PC-9 (cell line): ENCODE measurements at regions not wholly inside any gene's neighbourhood (a gene's known extent, or its start where the extent isn't known, plus 50 kb on each side); places are given as distances from the start of the nearest gene placed in this dataset.
"Not testable (repeated sequence)": the region's sequence is repeated elsewhere in the genome, so short reads cannot be mapped to it uniquely, and the experiment has no call there.

Experiments used
- BruUV-seq: library from RNA; stranded (reverse); fragments of 400-500 nt; replicated peaks from 2 replicates; lab custom pipeline; 2021; lab: Mats Ljungman, UMichigan
- CTCF ChIA-PET: fragments of 300-600 bp; sonication (Branson Sonifier 250); formaldehyde crosslinking; loops from one replicate; lab custom pipeline; 2022; ENCODE audit warnings: antibody characterized with exemption; lab: Charles Lee
- POLR2A ChIA-PET: fragments of 300-600 bp; sonication (Branson Sonifier 250); formaldehyde crosslinking; loops from one replicate; lab custom pipeline; 2022; ENCODE audit warnings: antibody characterized with exemption; ENCODE audit not compliant: unreplicated experiment; lab: Charles Lee
- DNase-seq, 2 experiments: peaks; one replicate each; pipeline versions ENCODE4 v3.0.0 to v3.0.0-alpha.2; 2015 to 2022; ENCODE audit warnings: mixed read lengths in 1 of 2
- H2AFZ ChIP-seq: fragments of 200-600 bp; sonication (generic); 2 replicates; pipeline ENCODE4 v1.8.1; 2017; ENCODE audit warnings: antibody characterized with exemption
- H3F3A ChIP-seq: fragments of 200-600 bp; sonication (generic); 2 replicates; pipeline ENCODE4 v1.8.1; 2017; ENCODE audit warnings: antibody characterized with exemption, mild to moderate bottlenecking, low read depth; ENCODE audit not compliant: insufficient read depth
- H3K27ac ChIP-seq: fragments of 200-600 bp; sonication (generic); 2 replicates; pipeline ENCODE4 v1.6.1; 2016; ENCODE audit warnings: mixed run types
- H3K27me3 ChIP-seq: fragments of 200-600 bp; sonication (generic); 2 replicates; pipeline ENCODE4 v1.6.1; 2016; ENCODE audit warnings: low read depth, mixed run types; ENCODE audit not compliant: insufficient read depth
- H3K36me3 ChIP-seq: fragments of 200-600 bp; sonication (generic); 2 replicates; pipeline ENCODE4 v1.6.1; 2016; ENCODE audit warnings: low read depth, mixed run types
- H3K4me1 ChIP-seq: fragments of 200-600 bp; sonication (generic); replicated peaks from 2 replicates; pipeline ENCODE4 v1.6.1; 2016; ENCODE audit warnings: mixed run types; ENCODE audit not compliant: insufficient read depth
- H3K4me2 ChIP-seq: fragments of 200-600 bp; sonication (generic); 2 replicates; pipeline ENCODE4 v1.6.1; 2017; ENCODE audit warnings: mixed run types
- H3K4me3 ChIP-seq: fragments of 200-600 bp; sonication (generic); 2 replicates; pipeline ENCODE4 v1.6.1; 2016; ENCODE audit warnings: mixed run types
- H3K79me2 ChIP-seq: fragments of 200-600 bp; sonication (generic); 2 replicates; pipeline ENCODE4 v1.6.1; 2017; ENCODE audit warnings: low read depth, mixed run types
- H3K9me2 ChIP-seq: fragments of 200-600 bp; sonication (generic); 2 replicates; pipeline ENCODE4 v1.8.1; 2017; ENCODE audit warnings: mild to moderate bottlenecking; ENCODE audit not compliant: insufficient read depth
- H3K9me3 ChIP-seq: fragments of 200-600 bp; sonication (generic); 2 replicates; pipeline ENCODE4 v1.8.1; 2016; ENCODE audit warnings: low read depth; ENCODE audit not compliant: insufficient read depth
- H4K20me1 ChIP-seq: fragments of 200-600 bp; sonication (generic); 2 replicates; pipeline ENCODE4 v1.8.1; 2017; ENCODE audit not compliant: insufficient read depth
- CTCF ChIP-seq: fragments of 200-600 bp; sonication (generic); conservative IDR thresholded peaks from 2 replicates; pipeline ENCODE4 v1.6.1; 2017; ENCODE audit warnings: mixed run types, antibody characterized with exemption, mild to moderate bottlenecking, moderate library complexity
- EZH2 ChIP-seq: fragments of 200-600 bp; sonication (generic); IDR thresholded peaks from 2 replicates; pipeline ENCODE4 v1.8.0; 2017; ENCODE audit warnings: antibody characterized with exemption, low read depth
- intact Hi-C: fragments of 100-400 bp; cut with micrococcal nuclease; formaldehyde crosslinking; loops from one replicate; pipeline ENCODE4 v1.10.0; 2022; ENCODE audit not compliant: unreplicated experiment

GRCh38 chr12:131444220-131445164, 266.4 kb upstream of the SFSWAP start:
- no peak overlapping the region for H3K27ac ChIP-seq
- CTCF ChIA-PET, result no interaction called here
- peaks cover 68% of the 10 kb centered on the region for H3K27me3 ChIP-seq

GRCh38 chr12:131445184-131445774, 265.6 kb upstream of the SFSWAP start:
- Histone ChIP-seq H3K4me2 (no peak overlapping the region), H3K9me3 (no peaks in the 10 kb centered on the region), H3K4me1 (no peaks in the 10 kb centered on the region), H3K9me2 (no peaks in the 10 kb centered on the region), H3K27ac (no peak overlapping the region), H3K36me3 (no peaks in the 10 kb centered on the region), H4K20me1 (no peaks in the 10 kb centered on the region), H3K27me3 (peaks cover 68% of the 10 kb centered on the region), H3K4me3 (no peak overlapping the region), H2AFZ (no peak overlapping the region), H3K79me2 (no peaks in the 10 kb centered on the region), H3F3A (no peaks in the 10 kb centered on the region)
- ChIA-PET POLR2A (no interaction called here), CTCF (no interaction called here)
- DNase-seq, result no peak
- no peak for TF ChIP-seq EZH2
- no peak for TF ChIP-seq CTCF
- intact Hi-C loops, result no loop called here
- no TSS peak for BruUV-seq

More at GRCh38 chr12:131444220-131445164, 266.4 kb upstream of the SFSWAP start:
- POLR2A ChIA-PET, result no interaction called here
- Histone ChIP-seq H3K4me1 (no peaks in the 10 kb centered on the region), H3K9me2 (no peaks in the 10 kb centered on the region), H4K20me1 (no peaks in the 10 kb centered on the region), H3K9me3 (no peaks in the 10 kb centered on the region), H2AFZ (no peak overlapping the region), H3K79me2 (no peaks in the 10 kb centered on the region), H3K4me2 (no peak overlapping the region), H3K36me3 (no peaks in the 10 kb centered on the region), H3K4me3 (no peak overlapping the region), H3F3A (no peaks in the 10 kb centered on the region)
- TF ChIP-seq CTCF (no peak), EZH2 (no peak)
- no peak for DNase-seq
- intact Hi-C loops, result loop anchor here (5.0 kb wide), 1 partner anchor 222 kb away; no protein-coding TSS in a partner anchor
- no TSS peak for BruUV-seq

- H3K27me3 ChIP-seq, result peaks cover 68% of the 10 kb centered on the region
- intact Hi-C loops, result no loop called here
- no peak overlapping the region for H2AFZ ChIP-seq
- TF ChIP-seq CTCF, result no peak
- no peak for TF ChIP-seq EZH2
- H3K4me3 ChIP-seq, result no peak overlapping the region
- no peaks in the 10 kb centered on the region for H3K4me1 ChIP-seq
- H3K36me3 ChIP-seq, result no peaks in the 10 kb centered on the region
- H3K9me3 ChIP-seq, result no peaks in the 10 kb centered on the region
- no peak overlapping the region for H3K4me2 ChIP-seq
- DNase-seq, result no peak
- no peaks in the 10 kb centered on the region for H3F3A ChIP-seq
- no peaks in the 10 kb centered on the region for H3K9me2 ChIP-seq
- ChIA-PET CTCF (no interaction called here), POLR2A (no interaction called here)
- no peak overlapping the region for H3K27ac ChIP-seq
- no peaks in the 10 kb centered on the region for H3K79me2 ChIP-seq
- H4K20me1 ChIP-seq, result no peaks in the 10 kb centered on the region
- BruUV-seq, result no TSS peak
These were observed 265.1 kb upstream of the SFSWAP start for GRCh38 chr12:131445795-131446194.

GRCh38 chr12:131447636-131448035, 263.3 kb upstream of the SFSWAP start:
- H3K4me3 ChIP-seq, H4K20me1 ChIP-seq, H2AFZ ChIP-seq, CTCF ChIA-PET, POLR2A ChIA-PET, intact Hi-C loops, H3K9me3 ChIP-seq, BruUV-seq, H3K9me2 ChIP-seq, H3K79me2 ChIP-seq, H3K36me3 ChIP-seq, H3K4me1 ChIP-seq, H3F3A ChIP-seq, H3K27ac ChIP-seq, DNase-seq, H3K4me2 ChIP-seq: not testable (repeated sequence)
- peaks cover 53% of the 10 kb centered on the region for H3K27me3 ChIP-seq
